PC-9 (cell line): ENCODE measurements at regions not wholly inside any gene's neighbourhood (a gene's known extent, or its start where the extent isn't known, plus 50 kb on each side); places are given as distances from the start of the nearest gene placed in this dataset.
A peak's percentile ranks its signal among the peaks of the same experiment; 100 is the strongest.

Experiments
- BruUV-seq: library from RNA; stranded (reverse); fragments of 400-500 nt; replicated peaks from 2 replicates; lab custom pipeline; 2021; lab: Mats Ljungman, UMichigan
- CTCF ChIA-PET: fragments of 300-600 bp; sonication (Branson Sonifier 250); formaldehyde crosslinking; loops from one replicate; lab custom pipeline; 2022; ENCODE audit warnings: antibody characterized with exemption; lab: Charles Lee
- POLR2A ChIA-PET: fragments of 300-600 bp; sonication (Branson Sonifier 250); formaldehyde crosslinking; loops from one replicate; lab custom pipeline; 2022; ENCODE audit warnings: antibody characterized with exemption; ENCODE audit not compliant: unreplicated experiment; lab: Charles Lee
- DNase-seq, 2 experiments: peaks; one replicate each; pipeline versions ENCODE4 v3.0.0 to v3.0.0-alpha.2; 2015 to 2022; ENCODE audit warnings: mixed read lengths in 1 of 2
- H2AFZ ChIP-seq: fragments of 200-600 bp; sonication (generic); 2 replicates; pipeline ENCODE4 v1.8.1; 2017; ENCODE audit warnings: antibody characterized with exemption
- H3F3A ChIP-seq: fragments of 200-600 bp; sonication (generic); 2 replicates; pipeline ENCODE4 v1.8.1; 2017; ENCODE audit warnings: antibody characterized with exemption, mild to moderate bottlenecking, low read depth; ENCODE audit not compliant: insufficient read depth
- H3K27ac ChIP-seq: fragments of 200-600 bp; sonication (generic); 2 replicates; pipeline ENCODE4 v1.6.1; 2016; ENCODE audit warnings: mixed run types
- H3K27me3 ChIP-seq: fragments of 200-600 bp; sonication (generic); 2 replicates; pipeline ENCODE4 v1.6.1; 2016; ENCODE audit warnings: low read depth, mixed run types; ENCODE audit not compliant: insufficient read depth
- H3K36me3 ChIP-seq: fragments of 200-600 bp; sonication (generic); 2 replicates; pipeline ENCODE4 v1.6.1; 2016; ENCODE audit warnings: low read depth, mixed run types
- H3K4me1 ChIP-seq: fragments of 200-600 bp; sonication (generic); replicated peaks from 2 replicates; pipeline ENCODE4 v1.6.1; 2016; ENCODE audit warnings: mixed run types; ENCODE audit not compliant: insufficient read depth
- H3K4me2 ChIP-seq: fragments of 200-600 bp; sonication (generic); 2 replicates; pipeline ENCODE4 v1.6.1; 2017; ENCODE audit warnings: mixed run types
- H3K4me3 ChIP-seq: fragments of 200-600 bp; sonication (generic); 2 replicates; pipeline ENCODE4 v1.6.1; 2016; ENCODE audit warnings: mixed run types
- H3K79me2 ChIP-seq: fragments of 200-600 bp; sonication (generic); 2 replicates; pipeline ENCODE4 v1.6.1; 2017; ENCODE audit warnings: low read depth, mixed run types
- H3K9me2 ChIP-seq: fragments of 200-600 bp; sonication (generic); 2 replicates; pipeline ENCODE4 v1.8.1; 2017; ENCODE audit warnings: mild to moderate bottlenecking; ENCODE audit not compliant: insufficient read depth
- H3K9me3 ChIP-seq: fragments of 200-600 bp; sonication (generic); 2 replicates; pipeline ENCODE4 v1.8.1; 2016; ENCODE audit warnings: low read depth; ENCODE audit not compliant: insufficient read depth
- H4K20me1 ChIP-seq: fragments of 200-600 bp; sonication (generic); 2 replicates; pipeline ENCODE4 v1.8.1; 2017; ENCODE audit not compliant: insufficient read depth
- CTCF ChIP-seq: fragments of 200-600 bp; sonication (generic); conservative IDR thresholded peaks from 2 replicates; pipeline ENCODE4 v1.6.1; 2017; ENCODE audit warnings: mixed run types, antibody characterized with exemption, mild to moderate bottlenecking, moderate library complexity
- EZH2 ChIP-seq: fragments of 200-600 bp; sonication (generic); IDR thresholded peaks from 2 replicates; pipeline ENCODE4 v1.8.0; 2017; ENCODE audit warnings: antibody characterized with exemption, low read depth
- intact Hi-C: fragments of 100-400 bp; cut with micrococcal nuclease; formaldehyde crosslinking; loops from one replicate; pipeline ENCODE4 v1.10.0; 2022; ENCODE audit not compliant: unreplicated experiment

- CTCF ChIA-PET, result interaction anchor here (0.6 to 1.1 kb wide), 6 partner anchors 22 to 405 kb away, joined by 3 to 5 read pairs (median 3); no protein-coding TSS in a partner anchor
- POLR2A ChIA-PET, result interaction anchor here (0.6 to 1.1 kb wide), 6 partner anchors 22 to 192 kb away, joined by 3 to 10 read pairs (median 4); no protein-coding TSS in a partner anchor
- H3K9me3 ChIP-seq, result no peaks in the 10 kb centered on the region
- H3K36me3 ChIP-seq, result no peaks in the 10 kb centered on the region
- TF ChIP-seq CTCF, result no peak
- TF ChIP-seq EZH2, result no peak
- H3K79me2 ChIP-seq, result no peaks in the 10 kb centered on the region
- H3F3A ChIP-seq, result peaks cover 28% of the 10 kb centered on the region
- peak overlapping the region; percentile 50 for H3K27ac ChIP-seq
- DNase-seq, result peak; percentile 41 to 96
- H3K4me3 ChIP-seq, result no peak overlapping the region
- no TSS peak for BruUV-seq
- H3K27me3 ChIP-seq, result no peaks in the 10 kb centered on the region
- H4K20me1 ChIP-seq, result no peaks in the 10 kb centered on the region
- peaks cover 55% of the 10 kb centered on the region for H3K4me1 ChIP-seq
- intact Hi-C loops, result loop anchor here (1.0 to 5.0 kb wide), 7 partner anchors 21 to 324 kb away; no protein-coding TSS in a partner anchor
- no peaks in the 10 kb centered on the region for H3K9me2 ChIP-seq
- peak overlapping the region; percentile 47 for H3K4me2 ChIP-seq
- H2AFZ ChIP-seq, result no peak overlapping the region
Observed at GRCh38 chr10:30185916-30186315, 126.5 kb upstream of the JCAD start.

- Histone ChIP-seq H4K20me1 (no peaks in the 10 kb centered on the region), H3K9me3 (no peaks in the 10 kb centered on the region), H3K4me1 (peaks cover 55% of the 10 kb centered on the region), H3K9me2 (no peaks in the 10 kb centered on the region), H3K79me2 (no peaks in the 10 kb centered on the region), H3K36me3 (no peaks in the 10 kb centered on the region), H3K4me2 (peak overlapping the region; percentile 27; the same call in 1 of the 2 replicates), H3K27me3 (no peaks in the 10 kb centered on the region), H3F3A (peaks cover 28% of the 10 kb centered on the region), H2AFZ (no peak overlapping the region), H3K27ac (peak overlapping the region; percentile 50), H3K4me3 (no peak overlapping the region)
- TF ChIP-seq EZH2 (no peak), CTCF (no peak)
- ChIA-PET POLR2A (no interaction called here), CTCF (interaction anchor here (1.0 kb wide), 2 partner anchors 22 to 32 kb away, joined by 3 read pairs; no protein-coding TSS in a partner anchor)
- BruUV-seq, result no TSS peak
- intact Hi-C loops, result loop anchor here (1.0 to 5.0 kb wide), 3 partner anchors 128 to 323 kb away; no protein-coding TSS in a partner anchor
- DNase-seq, result no peak
Observed at GRCh38 chr10:30185341-30185740, 126.0 kb upstream of the JCAD start.

GRCh38 chr10:30184397-30185033 lies 125.1 kb upstream of the JCAD start:
- Histone ChIP-seq H3K4me1 (peaks cover 55% of the 10 kb centered on the region), H3F3A (peaks cover 28% of the 10 kb centered on the region), H3K4me3 (no peak overlapping the region), H3K36me3 (no peaks in the 10 kb centered on the region), H3K27me3 (no peaks in the 10 kb centered on the region), H3K27ac (no peak overlapping the region), H4K20me1 (no peaks in the 10 kb centered on the region), H3K79me2 (no peaks in the 10 kb centered on the region), H3K4me2 (no peak overlapping the region), H3K9me3 (no peaks in the 10 kb centered on the region), H2AFZ (no peak overlapping the region), H3K9me2 (no peaks in the 10 kb centered on the region)
- POLR2A ChIA-PET, result no interaction called here
- BruUV-seq, result no TSS peak
- intact Hi-C loops, result loop anchor here (1.0 to 5.0 kb wide), 3 partner anchors 127 to 322 kb away; no protein-coding TSS in a partner anchor
- DNase-seq, result no peak
- CTCF ChIA-PET, result no interaction called here
- TF ChIP-seq CTCF (no peak), EZH2 (no peak)
